Stimulated activated naive B cell treated with anti-CD40 and anti-IgM and Interleukin-4, amounts not matched to agents 10 μg/mL and 1 μg/mL and 100 μg/mL, for 72 hours (primary cell): ENCODE measurements at regions not wholly inside any gene's neighbourhood (a gene's known extent, or its start where the extent isn't known, plus 50 kb on each side); places are given as distances from the start of the nearest gene placed in this dataset.

ENCODE experiments used
- ATAC-seq, 2 donors: fragments of 150-1000 bp; cut with Tn5 transposase; replicated peaks; 2 replicates each; pipeline ENCODE4 v1.10.0; 2021; ENCODE audit warnings: moderate library complexity in 1 of 2
- DNase-seq: peaks from one replicate; pipeline ENCODE4 v3.0.0; 2021
- H3K27ac Mint-ChIP-seq: one replicate; pipeline ENCODE4 v1.8.0; 2022; ENCODE audit warnings: mild to moderate bottlenecking, mixed read lengths
- H3K27me3 Mint-ChIP-seq, 2 donors: one replicate each; pipeline ENCODE4 v1.8.0; 2022; ENCODE audit warnings: mixed read lengths in 2 of 2
- H3K36me3 Mint-ChIP-seq, 2 donors: one replicate each; pipeline ENCODE4 v1.8.0; 2022; ENCODE audit warnings: mixed read lengths in 2 of 2, mild to moderate bottlenecking in 1 of 2
- H3K4me1 Mint-ChIP-seq, 2 donors: one replicate each; pipeline ENCODE4 v1.8.0; 2022; ENCODE audit warnings: mixed read lengths in 2 of 2, mild to moderate bottlenecking in 1 of 2
- H3K4me3 Mint-ChIP-seq, 2 donors: one replicate each; pipeline ENCODE4 v1.8.0; 2022; ENCODE audit warnings: mild to moderate bottlenecking in 2 of 2, mixed read lengths in 2 of 2, moderate library complexity in 1 of 2
- H3K9me3 Mint-ChIP-seq, 2 donors: one replicate each; pipeline ENCODE4 v1.8.0; 2022; ENCODE audit warnings: mixed read lengths in 2 of 2, mild to moderate bottlenecking in 1 of 2

DNA sequence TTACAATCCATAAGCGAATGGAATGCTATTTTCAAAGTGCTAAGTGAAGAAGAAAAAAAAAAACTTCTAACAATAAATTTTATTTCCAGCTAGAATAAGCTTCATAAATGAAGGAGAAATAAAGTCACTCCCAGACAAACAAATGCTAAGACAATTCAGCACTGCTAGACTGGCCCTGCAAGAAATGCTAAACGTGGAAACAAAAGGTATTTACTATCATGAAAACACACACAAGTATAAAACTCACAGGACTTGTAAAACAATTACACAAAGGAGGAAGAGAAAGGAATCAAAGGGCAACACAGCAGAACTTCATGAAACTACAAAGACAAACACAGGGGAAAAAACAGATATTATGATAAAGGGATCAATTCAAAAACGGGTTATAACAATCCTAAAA lies 85.8 kb upstream of the NELL2 start:
- DNase-seq (no peak), ATAC-seq (no peak)
- Mint-ChIP-seq H3K27me3 (no peaks in the 10 kb centered on the region), H3K9me3 (peaks cover 11 to 15% of the 10 kb centered on the region in 2 donors), H3K4me3 (no peak overlapping the region), H3K27ac (no peak overlapping the region), H3K36me3 (peaks cover 3% of the 10 kb centered on the region in 2 donors), H3K4me1 (no peaks in the 10 kb centered on the region)

DNA sequence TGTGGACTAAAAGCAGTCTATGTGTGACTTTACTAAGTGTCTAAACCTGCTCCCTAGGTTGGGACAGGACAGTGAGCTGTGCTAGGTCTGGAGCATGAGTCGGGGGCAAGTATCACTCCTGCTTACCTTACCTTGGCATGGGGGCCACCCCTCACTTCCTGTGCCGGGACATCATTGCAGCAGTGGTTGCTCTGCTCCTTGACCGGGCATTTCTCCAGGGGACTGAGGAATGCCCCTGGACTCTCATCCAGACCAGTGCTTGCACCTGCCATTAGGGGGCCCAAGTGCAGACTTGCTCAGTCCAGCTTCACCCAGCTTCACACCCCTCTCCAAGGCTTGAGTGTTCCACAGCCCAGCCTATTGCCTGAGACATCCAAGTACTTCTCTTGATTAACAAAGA lies 84.7 kb upstream of the NELL2 start:
- Mint-ChIP-seq H3K4me3 (no peak overlapping the region), H3K27me3 (no peaks in the 10 kb centered on the region)

DNA sequence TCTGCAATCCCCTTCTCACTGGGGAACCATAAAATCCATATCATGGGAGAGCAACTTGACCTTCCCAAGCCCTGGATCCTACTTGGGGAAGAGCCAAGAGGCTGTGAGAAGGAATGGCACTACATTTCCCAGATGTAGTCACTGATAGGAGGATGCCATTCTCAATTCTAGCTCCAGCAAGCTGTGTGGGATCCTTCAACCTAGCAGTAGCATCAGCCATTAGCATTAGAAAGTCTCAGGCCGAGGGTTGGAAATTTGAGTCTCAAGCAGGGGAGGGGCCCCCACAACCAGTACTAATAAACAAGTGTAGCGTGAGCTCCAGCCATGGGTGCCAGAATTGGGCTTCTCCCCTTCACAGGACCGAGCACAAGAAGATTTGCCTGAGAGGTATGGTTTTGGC lies 84.3 kb upstream of the NELL2 start:
- Mint-ChIP-seq H3K27me3 (no peaks in the 10 kb centered on the region), H3K9me3 (peaks cover 8% of the 10 kb centered on the region in 2 donors), H3K4me3 (no peak overlapping the region), H3K4me1 (no peaks in the 10 kb centered on the region), H3K27ac (no peak overlapping the region), H3K36me3 (peaks cover 3% of the 10 kb centered on the region in 2 donors)
- no peak for ATAC-seq
- no peak for DNase-seq

More for the DNA sequence above, 84.7 kb upstream of the NELL2 start:
- no peak overlapping the region for H3K27ac Mint-ChIP-seq
- no peaks in the 10 kb centered on the region for H3K4me1 Mint-ChIP-seq
- ATAC-seq: no peak
- peaks cover 10 to 11% of the 10 kb centered on the region in 2 donors for H3K9me3 Mint-ChIP-seq
- DNase-seq: no peak
- H3K36me3 Mint-ChIP-seq: peaks cover 3% of the 10 kb centered on the region in 2 donors

- Mint-ChIP-seq H3K36me3 (no peaks in the 10 kb centered on the region), H3K27ac (no peak overlapping the region), H3K4me3 (no peak overlapping the region), H3K27me3 (peaks cover 0 to 10% of the 10 kb centered on the region in 2 donors), H3K4me1 (peaks cover 0 to 2% of the 10 kb centered on the region in 2 donors), H3K9me3 (no peaks in the 10 kb centered on the region)
- no peak for DNase-seq
- no peak for ATAC-seq
These were observed 71.0 kb upstream of the NELL2 start for GRCh38 chr12:44947163-44947562.

DNA sequence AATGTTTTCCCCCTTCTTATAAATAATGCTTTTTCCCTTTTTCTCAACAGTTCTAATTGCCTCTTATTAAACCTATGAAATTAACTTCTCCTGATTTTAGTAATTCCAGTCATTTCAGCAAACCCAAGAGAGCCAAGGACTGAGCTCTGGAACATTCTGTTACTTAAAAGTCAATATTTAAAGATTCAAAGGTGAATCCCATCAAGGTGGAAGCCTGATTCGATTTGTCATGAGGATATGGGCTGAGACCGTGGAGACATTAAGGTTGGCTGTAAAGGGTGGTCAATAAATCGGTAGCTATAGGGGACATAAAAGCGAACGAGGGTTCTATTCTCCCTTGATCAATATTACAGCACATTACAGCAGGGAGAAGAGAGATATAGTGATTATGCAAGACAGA lies 66.6 kb upstream of the NELL2 start:
- no peak overlapping the region for H3K27ac Mint-ChIP-seq
- H3K9me3 Mint-ChIP-seq: peaks cover 0 to 5% of the 10 kb centered on the region in 2 donors
- H3K4me3 Mint-ChIP-seq: no peak overlapping the region
- ATAC-seq (no peak), DNase-seq (no peak)
- no peaks in the 10 kb centered on the region for H3K4me1 Mint-ChIP-seq
- peaks cover 0 to 5% of the 10 kb centered on the region in 2 donors for H3K27me3 Mint-ChIP-seq
- H3K36me3 Mint-ChIP-seq: no peaks in the 10 kb centered on the region

DNA sequence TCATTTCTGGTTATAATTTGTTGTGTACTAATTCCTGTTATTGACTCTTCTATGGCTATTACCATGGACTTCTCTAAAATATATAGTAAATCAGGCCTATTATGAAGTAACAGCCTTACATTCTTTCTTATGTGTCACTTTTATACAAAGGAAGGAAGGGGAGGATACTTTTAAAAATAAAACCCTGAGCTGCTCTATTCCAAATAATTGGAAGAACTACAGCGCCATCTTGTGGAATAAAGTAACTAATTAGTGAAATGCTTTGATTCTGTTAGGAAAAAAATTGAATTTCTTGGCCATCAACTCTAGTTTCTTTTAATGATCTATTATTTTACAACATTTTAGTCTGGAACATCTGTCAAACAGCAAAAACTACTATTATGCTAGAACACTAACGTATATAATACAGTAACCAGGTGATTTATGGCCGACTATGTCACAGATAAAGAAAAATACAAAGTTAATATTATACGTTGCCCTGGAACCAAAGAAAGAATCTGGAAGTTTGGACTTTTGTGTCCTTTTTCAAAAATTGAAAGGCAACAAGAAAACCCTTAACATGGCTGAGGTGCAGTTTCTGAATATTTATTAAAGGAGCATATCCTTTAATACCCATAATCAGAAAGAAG lies 55.0 kb upstream of the NELL2 start:
- H3K27me3 Mint-ChIP-seq: no peaks in the 10 kb centered on the region
- DNase-seq (no peak), ATAC-seq (peak; percentile 36 to 47)
- H3K27ac Mint-ChIP-seq: no peak overlapping the region
- H3K36me3 Mint-ChIP-seq: no peaks in the 10 kb centered on the region
- H3K9me3 Mint-ChIP-seq: no peaks in the 10 kb centered on the region
- H3K4me3 Mint-ChIP-seq: no peak overlapping the region
- no peaks in the 10 kb centered on the region for H3K4me1 Mint-ChIP-seq

DNA sequence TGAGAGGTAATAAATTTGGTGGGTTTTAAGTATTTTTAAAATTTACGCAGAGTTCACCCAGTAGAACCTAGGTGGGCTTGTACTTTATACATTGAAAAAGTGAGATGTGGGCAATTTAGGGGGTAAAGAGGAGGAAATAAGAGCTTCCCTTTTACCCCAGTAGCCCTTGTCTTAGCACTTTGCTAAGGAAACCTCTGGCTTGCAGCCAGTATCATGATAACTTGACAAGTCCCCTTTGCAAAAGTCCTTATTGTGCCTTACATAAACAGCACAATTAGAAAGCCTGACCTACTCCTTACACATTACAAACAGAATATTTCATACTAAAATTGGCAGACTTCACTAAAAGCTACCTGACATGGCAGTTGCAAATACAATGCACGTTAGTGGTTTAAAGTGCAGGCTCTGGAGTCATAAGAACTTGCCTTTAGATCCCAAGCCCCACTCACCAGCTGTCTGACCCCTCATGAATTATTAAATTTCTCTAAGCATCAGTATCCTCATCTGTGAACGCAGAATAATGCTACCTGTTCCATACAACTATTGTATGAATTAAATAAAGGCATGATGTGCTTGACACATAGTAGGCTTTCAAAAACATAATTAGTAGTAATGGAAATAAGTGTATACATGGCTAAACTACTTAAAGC lies 53.2 kb upstream of the NELL2 start:
- ATAC-seq (no peak), DNase-seq (no peak)
- no peaks in the 10 kb centered on the region for H3K27me3 Mint-ChIP-seq
- no peak overlapping the region for H3K27ac Mint-ChIP-seq
- H3K9me3 Mint-ChIP-seq: no peaks in the 10 kb centered on the region
- no peaks in the 10 kb centered on the region for H3K4me1 Mint-ChIP-seq
- no peaks in the 10 kb centered on the region for H3K36me3 Mint-ChIP-seq
- H3K4me3 Mint-ChIP-seq: no peak overlapping the region
